K562 (cell line): ENCODE measurements at regions not wholly inside any gene's neighbourhood (a gene's known extent, or its start where the extent isn't known, plus 50 kb on each side); places are given as distances from the start of the nearest gene placed in this dataset.

Source experiments
- ATAC-seq: fragments of 200-7000 bp; cut with Tn5 transposase; 3 replicates; pipeline ENCODE4 v1.9.1; 2020; ENCODE audit warnings: moderate library complexity
- BruUV-seq: library from RNA; stranded (reverse); fragments of 400-500 nt; replicated peaks from 2 replicates; lab custom pipeline; 2021; lab: Mats Ljungman, UMichigan
- CTCF ChIA-PET: fragments of 300-600 bp; formaldehyde crosslinking; extraction: SDS; loops from one replicate; lab custom pipeline; 2021; ENCODE audit warnings: low intra/inter-chr PET ratio; lab: Yijun Ruan, JAX
- POLR2A ChIA-PET: fragments of 300-600, 350-650 bp; sonication (Branson Sonifier 250); formaldehyde crosslinking; extraction: SDS; loops from one replicate; lab custom pipeline; 2021; ENCODE audit warnings: antibody characterized with exemption, inconsistent platforms; lab: Yijun Ruan, JAX
- DNase-seq, 4 experiments: peaks; one replicate each; pipeline versions ENCODE4 v3.0.0 to v3.0.0-alpha.2; 2011 to 2018; ENCODE audit warnings: low spot score in 3 of 4, mixed read lengths in 3 of 4; ENCODE audit errors: extremely low read depth in 1 of 4
- FAIRE-seq: peaks from 2 replicates; lab custom pipeline; 2011; peaks lifted over from hg19 to GRCh38; lab: Jason Lieb, UNC
- H2AFZ ChIP-seq: 2 replicates; pipeline ENCODE4 v1.6.0; 2011; ENCODE audit warnings: low read depth, low read length, control low read depth, inconsistent platforms
- H3K27ac ChIP-seq: fragments of 200-600 bp; 3 replicates; pipeline ENCODE4 v1.8.0; 2011; ENCODE audit warnings: low read depth, mild to moderate bottlenecking, control low read depth, inconsistent platforms, low read length, moderate library complexity, mixed read lengths; ENCODE audit errors: extremely low read depth
- H3K27me3 ChIP-seq, 2 experiments: fragments of 300-600 bp in 1 of 2; 2 replicates in 1 of 2; 3 replicates in 1 of 2; pipeline versions ENCODE4 v1.6.0 to v1.8.0; 2011; ENCODE audit warnings: inconsistent platforms in 2 of 2, low read length in 2 of 2, mild to moderate bottlenecking in 1 of 2, mixed read lengths in 1 of 2, moderate library complexity in 1 of 2; ENCODE audit not compliant: control insufficient read depth in 2 of 2, insufficient read depth in 2 of 2
- H3K36me3 ChIP-seq: fragments of 300-600 bp; 3 replicates; pipeline ENCODE4 v1.8.0; 2011; ENCODE audit warnings: mild to moderate bottlenecking, low read length, inconsistent platforms; ENCODE audit not compliant: control insufficient read depth, insufficient read depth
- H3K4me1 ChIP-seq, 2 experiments: fragments of 200-600 bp in 1 of 2; replicated peaks in 1 of 2; 2 replicates in 1 of 2; 3 replicates in 1 of 2; pipeline versions ENCODE4 v1.5.1 to v1.8.0; 2011; ENCODE audit warnings: inconsistent platforms in 2 of 2, low read length in 2 of 2, mild to moderate bottlenecking in 1 of 2, mixed read lengths in 1 of 2, moderate library complexity in 1 of 2; ENCODE audit not compliant: control insufficient read depth in 2 of 2, insufficient read depth in 2 of 2
- H3K4me2 ChIP-seq: 2 replicates; pipeline ENCODE4 v1.6.1; 2011; ENCODE audit warnings: low read length, control low read depth, inconsistent platforms, mixed read lengths; ENCODE audit not compliant: insufficient read depth
- H3K4me3 ChIP-seq: fragments of 200-600 bp; sonication (generic), shearing (Covaris generic); 2 replicates; pipeline ENCODE4 v1.5.1; 2016; ENCODE audit warnings: control low read depth, inconsistent platforms
- H3K79me2 ChIP-seq: fragments of 200-600 bp; 3 replicates; pipeline ENCODE4 v1.8.0; 2011; ENCODE audit warnings: low read length, inconsistent platforms; ENCODE audit not compliant: control insufficient read depth, insufficient read depth
- H3K9ac ChIP-seq, 2 experiments: 2 replicates each; pipeline versions ENCODE4 v1.6.0 to v1.6.1; 2011; ENCODE audit warnings: low read depth in 2 of 2, low read length in 2 of 2, control low read depth in 1 of 2, inconsistent platforms in 1 of 2, mild to moderate bottlenecking in 1 of 2, mixed read lengths in 1 of 2; ENCODE audit not compliant: insufficient read depth in 1 of 2
- H3K9me1 ChIP-seq: one replicate; pipeline ENCODE4 v1.6.0; 2011; ENCODE audit warnings: inconsistent platforms, mild to moderate bottlenecking, low read length, moderate library complexity; ENCODE audit not compliant: control insufficient read depth, insufficient read depth
- H3K9me3 ChIP-seq: replicated peaks from 2 replicates; pipeline ENCODE4 v1.5.1; 2011; ENCODE audit warnings: low read depth, low read length, inconsistent platforms; ENCODE audit not compliant: control insufficient read depth, insufficient read depth
- H4K20me1 ChIP-seq: replicated peaks from 2 replicates; pipeline ENCODE4 v1.6.1; 2011; ENCODE audit warnings: low read length, inconsistent platforms, mixed read lengths; ENCODE audit not compliant: control insufficient read depth, insufficient read depth
- BHLHE40 ChIP-seq: IDR thresholded peaks from 2 replicates; pipeline ENCODE4 v1.6.1; 2011; ENCODE audit warnings: low read length, improper control_type of control experiment
- ETV5 ChIP-seq: sonication (generic); formaldehyde crosslinking; IDR thresholded peaks from 2 replicates; pipeline ENCODE4 v1.4.0; 2020; ENCODE audit warnings: low read depth, mild to moderate bottlenecking, missing genetic modification reagents
- MAFG ChIP-seq: fragments of 450-650 bp; conservative IDR thresholded peaks from 2 replicates; pipeline ENCODE4 v1.6.1; 2016; ENCODE audit warnings: missing genetic modification characterization, missing compliant biosample characterization
- ZNF511 ChIP-seq: sonication (generic); formaldehyde crosslinking; IDR thresholded peaks from 2 replicates; pipeline ENCODE4 v1.8.0; 2022; ENCODE audit warnings: mild to moderate bottlenecking, missing genetic modification reagents
- WGBS: fragments of 100-300 bp; shearing (Covaris generic); methylation state at CpG from one replicate; pipeline ENCODE4 v1.1.6; 2016; ENCODE audit warnings: low coverage, mixed read lengths; ENCODE audit not compliant: insufficient coverage; ENCODE audit errors: missing lambda C conversion rate; 5-methylcytosine and 5-hydroxymethylcytosine counted together
- in situ Hi-C: fragments of 300-500 bp; cut with MboI; formaldehyde crosslinking; loops from 4 replicates; pipeline ENCODE4 v1.15.0; 2018; ENCODE audit warnings: inconsistent platforms, mixed read lengths
- intact Hi-C: fragments of 100-400 bp; cut with micrococcal nuclease; formaldehyde crosslinking; loops from 2 replicates; pipeline ENCODE4 v1.14.2; 2022

GRCh38 chr13:47481536-47481935, 519.5 kb downstream of the SUCLA2 start:
- no peak overlapping the region for H3K4me3 ChIP-seq
- no peaks in the 10 kb centered on the region for H4K20me1 ChIP-seq
- no peaks in the 10 kb centered on the region for H3K79me2 ChIP-seq
- H3K9me3 ChIP-seq: no peaks in the 10 kb centered on the region
- H3K9ac ChIP-seq: no peak overlapping the region
- no TSS peak for BruUV-seq
- H3K4me1 ChIP-seq: no peaks in the 10 kb centered on the region
- no peak overlapping the region for H3K4me2 ChIP-seq
- H3K27me3 ChIP-seq: no peaks in the 10 kb centered on the region
- TF ChIP-seq BHLHE40: no peak
- TF ChIP-seq MAFG: no peak
- H3K27ac ChIP-seq: no peak overlapping the region
- CTCF ChIA-PET: no interaction called here
- H2AFZ ChIP-seq: no peak overlapping the region
- ATAC-seq (no peak), DNase-seq (no peak), FAIRE-seq (no peak)
- H3K36me3 ChIP-seq: no peaks in the 10 kb centered on the region
- H3K9me1 ChIP-seq: no peaks in the 10 kb centered on the region
- intact Hi-C loops: no loop called here
- in situ Hi-C loops: no loop called here
- POLR2A ChIA-PET: no interaction called here

- BruUV-seq: no TSS peak
- H3K79me2 ChIP-seq: no peaks in the 10 kb centered on the region
- no peaks in the 10 kb centered on the region for H3K27me3 ChIP-seq
- CTCF ChIA-PET: no interaction called here
- H3K4me2 ChIP-seq: no peak overlapping the region
- TF ChIP-seq ZNF511: no peak
- no peak for TF ChIP-seq ETV5 (CRISPR knock-in tag)
- intact Hi-C loops (no loop called here), in situ Hi-C loops (no loop called here)
- H3K36me3 ChIP-seq: no peaks in the 10 kb centered on the region
- H3K27ac ChIP-seq: no peak overlapping the region
- FAIRE-seq: no peak
- H3K9ac ChIP-seq: no peak overlapping the region
- DNase-seq: no peak
- no peaks in the 10 kb centered on the region for H3K9me1 ChIP-seq
- no peak overlapping the region for H3K4me3 ChIP-seq
- H2AFZ ChIP-seq: no peak overlapping the region
- no peak for ATAC-seq
- 0% methylated on average over 2 of the region's 3 CpGs for WGBS
- POLR2A ChIA-PET: no interaction called here
- H3K4me1 ChIP-seq: no peaks in the 10 kb centered on the region
- H4K20me1 ChIP-seq: no peaks in the 10 kb centered on the region
- no peaks in the 10 kb centered on the region for H3K9me3 ChIP-seq
Measured at GRCh38 chr13:47480951-47481350, 520.1 kb downstream of the SUCLA2 start.
